Neural cell (in vitro differentiated cells): ENCODE measurements at regions not wholly inside any gene's neighbourhood (a gene's known extent, or its start where the extent isn't known, plus 50 kb on each side); places are given as distances from the start of the nearest gene placed in this dataset.

Experiments
- H2AFZ ChIP-seq: fragments of 200-600, 300-800 bp; sonication (generic), shearing (Covaris generic); 2 replicates; pipeline ENCODE4 v1.6.0; 2014; ENCODE audit warnings: low read depth, mild to moderate bottlenecking, antibody characterized with exemption, low read length, moderate library complexity
- H3F3A ChIP-seq: fragments of 200-600 bp; shearing (Covaris generic); 2 replicates; pipeline ENCODE4 v1.6.1; 2016; ENCODE audit warnings: mild to moderate bottlenecking, moderate library complexity, mixed read lengths, antibody characterized with exemption, low read length; ENCODE audit not compliant: insufficient read depth, poor library complexity, severe bottlenecking
- H3K27ac ChIP-seq: fragments of 200-600, 300-800 bp; sonication (generic), shearing (Covaris generic); 2 replicates; pipeline ENCODE4 v1.5.1; 2014; ENCODE audit warnings: mild to moderate bottlenecking, low read length, moderate library complexity
- H3K27me3 ChIP-seq: fragments of 300-800, 200-600 bp; sonication (generic), shearing (Covaris generic); 2 replicates; pipeline ENCODE4 v1.6.0; 2014; ENCODE audit warnings: mild to moderate bottlenecking, low read depth, low read length, moderate library complexity; ENCODE audit not compliant: insufficient read depth
- H3K36me3 ChIP-seq: fragments of 300-800, 200-600 bp; sonication (generic), shearing (Covaris generic); 2 replicates; pipeline ENCODE4 v1.5.1; 2014; ENCODE audit warnings: mild to moderate bottlenecking, antibody characterized with exemption, low read length, moderate library complexity; ENCODE audit not compliant: insufficient read depth
- H3K4me2 ChIP-seq: fragments of 300-800, 200-600 bp; sonication (generic), shearing (Covaris generic); 2 replicates; pipeline ENCODE4 v1.6.0; 2014; ENCODE audit warnings: mild to moderate bottlenecking, low read length
- H3K4me3 ChIP-seq: fragments of 300-800, 200-600 bp; sonication (generic), shearing (Covaris generic); 2 replicates; pipeline ENCODE4 v1.5.1; 2014; ENCODE audit warnings: mild to moderate bottlenecking, low read length, moderate library complexity
- H3K79me2 ChIP-seq: fragments of 200-600 bp; shearing (Covaris generic); replicated peaks from 2 replicates; pipeline ENCODE4 v1.6.0; 2014; ENCODE audit warnings: mild to moderate bottlenecking, low read length, moderate library complexity; ENCODE audit not compliant: insufficient read depth
- H3K9ac ChIP-seq: fragments of 300-800, 200-600 bp; sonication (generic), shearing (Covaris generic); 2 replicates; pipeline ENCODE4 v1.6.1; 2016; ENCODE audit warnings: mild to moderate bottlenecking, low read length, mixed read lengths
- H3K9me2 ChIP-seq: fragments of 200-600 bp; shearing (Covaris generic); 2 replicates; pipeline ENCODE4 v1.6.1; 2016; ENCODE audit warnings: mild to moderate bottlenecking, low read length, mixed read lengths; ENCODE audit not compliant: insufficient read depth
- H3K9me3 ChIP-seq: fragments of 200-600, 300-800 bp; sonication (generic), shearing (Covaris generic); 2 replicates; pipeline ENCODE4 v1.6.1; 2016; ENCODE audit warnings: mild to moderate bottlenecking, mixed run types, low read length, moderate library complexity, mixed read lengths
- H4K20me1 ChIP-seq: fragments of 200-600 bp; shearing (Covaris generic); 2 replicates; pipeline ENCODE4 v1.6.1; 2016; ENCODE audit warnings: mild to moderate bottlenecking, mixed run types; ENCODE audit not compliant: insufficient read depth
- EP300 ChIP-seq: fragments of 450-650 bp; conservative IDR thresholded peaks from 2 replicates; pipeline ENCODE4 v1.6.1; 2014; ENCODE audit warnings: antibody characterized with exemption, mild to moderate bottlenecking, moderate library complexity; ENCODE audit not compliant: poor library complexity, severe bottlenecking
- EZH2 ChIP-seq: fragments of 200-600, 300-800 bp; shearing (Covaris generic), sonication (generic); IDR thresholded peaks from 2 replicates; pipeline ENCODE4 v1.6.1; 2014; ENCODE audit warnings: antibody characterized with exemption, low read length, borderline replicate concordance, mild to moderate bottlenecking; ENCODE audit not compliant: insufficient read depth, poor library complexity, severe bottlenecking
- MXI1 ChIP-seq: fragments of 450-650 bp; conservative IDR thresholded peaks from 2 replicates; pipeline ENCODE4 v1.6.1; 2014; ENCODE audit warnings: antibody characterized with exemption, mild to moderate bottlenecking; ENCODE audit not compliant: poor library complexity, severe bottlenecking
- POLR2AphosphoS5 ChIP-seq: IDR thresholded peaks from 2 replicates; pipeline ENCODE4 v1.6.1; 2012
- RAD21 ChIP-seq: fragments of 450-650 bp; conservative IDR thresholded peaks from 2 replicates; pipeline ENCODE4 v1.6.1; 2014; ENCODE audit warnings: antibody characterized with exemption, mild to moderate bottlenecking, moderate library complexity
- SMC3 ChIP-seq: fragments of 450-650 bp; conservative IDR thresholded peaks from 2 replicates; pipeline ENCODE4 v1.6.1; 2014; ENCODE audit warnings: antibody characterized with exemption, mild to moderate bottlenecking, moderate library complexity; ENCODE audit not compliant: poor library complexity
- TAF1 ChIP-seq: IDR thresholded peaks from 2 replicates; pipeline ENCODE4 v1.6.1; 2012; ENCODE audit warnings: low read depth
- TF ChIP-seq, protein P1 (sequence below): fragments of 450-650 bp; IDR thresholded peaks from 2 replicates; pipeline ENCODE4 v1.5.1; 2014; ENCODE audit warnings: antibody characterized with exemption, mild to moderate bottlenecking, moderate library complexity; ENCODE audit not compliant: poor library complexity, severe bottlenecking
- TF ChIP-seq, protein P2 (sequence below): IDR thresholded peaks from 2 replicates; pipeline ENCODE4 v1.6.1; 2012; ENCODE audit warnings: borderline replicate concordance

DNA sequence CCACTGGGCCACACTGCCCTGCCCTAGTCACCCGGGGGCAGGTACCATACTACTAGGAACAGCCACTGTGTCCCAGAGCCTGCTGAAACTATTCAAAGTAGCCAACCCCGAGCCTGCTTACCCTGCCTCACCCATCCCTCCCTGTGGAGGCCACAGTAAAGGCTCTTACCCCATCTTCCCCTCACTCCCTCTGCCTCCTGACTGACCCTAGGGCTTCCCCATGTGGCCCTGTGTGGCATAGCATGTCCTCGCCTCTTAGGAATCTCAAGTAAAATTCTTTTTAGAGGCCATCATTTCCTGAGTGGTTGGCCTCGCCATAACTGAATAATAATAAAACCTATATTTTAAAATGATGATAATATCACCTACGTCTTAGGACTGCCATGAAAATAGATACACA lies 112.2 kb upstream of the SLC6A11 start:
- Histone ChIP-seq H3K27me3 (peaks cover 17% of the 10 kb centered on the region), H2AFZ (no peak overlapping the region), H3K9me2 (no peaks in the 10 kb centered on the region), H3F3A (no peaks in the 10 kb centered on the region), H3K9me3 (peaks cover 4% of the 10 kb centered on the region), H3K4me2 (no peak overlapping the region), H3K4me3 (no peak overlapping the region), H4K20me1 (no peaks in the 10 kb centered on the region), H3K36me3 (no peaks in the 10 kb centered on the region), H3K9ac (no peak overlapping the region), H3K27ac (no peak overlapping the region), H3K79me2 (no peaks in the 10 kb centered on the region)
- no peak for TF ChIP-seq POLR2AphosphoS5
- TF ChIP-seq, protein P1, sequence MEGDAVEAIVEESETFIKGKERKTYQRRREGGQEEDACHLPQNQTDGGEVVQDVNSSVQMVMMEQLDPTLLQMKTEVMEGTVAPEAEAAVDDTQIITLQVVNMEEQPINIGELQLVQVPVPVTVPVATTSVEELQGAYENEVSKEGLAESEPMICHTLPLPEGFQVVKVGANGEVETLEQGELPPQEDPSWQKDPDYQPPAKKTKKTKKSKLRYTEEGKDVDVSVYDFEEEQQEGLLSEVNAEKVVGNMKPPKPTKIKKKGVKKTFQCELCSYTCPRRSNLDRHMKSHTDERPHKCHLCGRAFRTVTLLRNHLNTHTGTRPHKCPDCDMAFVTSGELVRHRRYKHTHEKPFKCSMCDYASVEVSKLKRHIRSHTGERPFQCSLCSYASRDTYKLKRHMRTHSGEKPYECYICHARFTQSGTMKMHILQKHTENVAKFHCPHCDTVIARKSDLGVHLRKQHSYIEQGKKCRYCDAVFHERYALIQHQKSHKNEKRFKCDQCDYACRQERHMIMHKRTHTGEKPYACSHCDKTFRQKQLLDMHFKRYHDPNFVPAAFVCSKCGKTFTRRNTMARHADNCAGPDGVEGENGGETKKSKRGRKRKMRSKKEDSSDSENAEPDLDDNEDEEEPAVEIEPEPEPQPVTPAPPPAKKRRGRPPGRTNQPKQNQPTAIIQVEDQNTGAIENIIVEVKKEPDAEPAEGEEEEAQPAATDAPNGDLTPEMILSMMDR: peak; percentile 51
- peak; percentile 59 for TF ChIP-seq RAD21
- TF ChIP-seq EZH2: no peak
- TF ChIP-seq, protein P2, sequence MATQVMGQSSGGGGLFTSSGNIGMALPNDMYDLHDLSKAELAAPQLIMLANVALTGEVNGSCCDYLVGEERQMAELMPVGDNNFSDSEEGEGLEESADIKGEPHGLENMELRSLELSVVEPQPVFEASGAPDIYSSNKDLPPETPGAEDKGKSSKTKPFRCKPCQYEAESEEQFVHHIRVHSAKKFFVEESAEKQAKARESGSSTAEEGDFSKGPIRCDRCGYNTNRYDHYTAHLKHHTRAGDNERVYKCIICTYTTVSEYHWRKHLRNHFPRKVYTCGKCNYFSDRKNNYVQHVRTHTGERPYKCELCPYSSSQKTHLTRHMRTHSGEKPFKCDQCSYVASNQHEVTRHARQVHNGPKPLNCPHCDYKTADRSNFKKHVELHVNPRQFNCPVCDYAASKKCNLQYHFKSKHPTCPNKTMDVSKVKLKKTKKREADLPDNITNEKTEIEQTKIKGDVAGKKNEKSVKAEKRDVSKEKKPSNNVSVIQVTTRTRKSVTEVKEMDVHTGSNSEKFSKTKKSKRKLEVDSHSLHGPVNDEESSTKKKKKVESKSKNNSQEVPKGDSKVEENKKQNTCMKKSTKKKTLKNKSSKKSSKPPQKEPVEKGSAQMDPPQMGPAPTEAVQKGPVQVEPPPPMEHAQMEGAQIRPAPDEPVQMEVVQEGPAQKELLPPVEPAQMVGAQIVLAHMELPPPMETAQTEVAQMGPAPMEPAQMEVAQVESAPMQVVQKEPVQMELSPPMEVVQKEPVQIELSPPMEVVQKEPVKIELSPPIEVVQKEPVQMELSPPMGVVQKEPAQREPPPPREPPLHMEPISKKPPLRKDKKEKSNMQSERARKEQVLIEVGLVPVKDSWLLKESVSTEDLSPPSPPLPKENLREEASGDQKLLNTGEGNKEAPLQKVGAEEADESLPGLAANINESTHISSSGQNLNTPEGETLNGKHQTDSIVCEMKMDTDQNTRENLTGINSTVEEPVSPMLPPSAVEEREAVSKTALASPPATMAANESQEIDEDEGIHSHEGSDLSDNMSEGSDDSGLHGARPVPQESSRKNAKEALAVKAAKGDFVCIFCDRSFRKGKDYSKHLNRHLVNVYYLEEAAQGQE: no peak
- no peak for TF ChIP-seq MXI1
- TF ChIP-seq SMC3: peak; percentile 58
- TF ChIP-seq TAF1: no peak
- no peak for TF ChIP-seq EP300

DNA sequence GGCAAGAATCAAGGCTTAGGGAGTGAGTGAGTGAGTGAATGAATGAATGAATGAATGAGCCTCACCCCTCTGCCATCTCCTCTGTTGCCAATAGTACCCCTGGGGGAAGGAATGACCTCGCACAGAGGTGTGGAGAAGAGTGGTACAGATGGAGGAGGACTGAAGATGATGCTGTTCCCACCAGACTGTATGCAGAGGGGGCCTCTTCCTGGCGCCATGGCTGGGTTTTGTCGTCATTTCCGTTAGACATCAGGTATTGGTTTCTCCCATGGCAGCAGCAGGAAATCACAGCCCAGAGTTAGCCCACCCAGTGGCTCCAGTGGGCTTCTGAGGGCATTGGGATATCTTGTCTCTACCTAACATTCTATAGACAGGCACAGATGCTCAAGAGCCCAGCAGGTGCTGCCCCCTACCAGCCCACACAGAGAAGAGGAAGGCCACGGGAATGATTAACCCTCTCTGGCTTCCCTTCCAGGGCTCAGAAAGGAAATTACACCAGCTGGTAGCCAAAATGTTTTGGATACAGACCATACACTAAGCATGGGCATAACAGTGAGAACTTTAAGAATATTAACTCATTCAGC lies 109.8 kb upstream of the SLC6A11 start:
- peaks cover 17% of the 10 kb centered on the region for H3K27me3 ChIP-seq
- no peaks in the 10 kb centered on the region for H3K79me2 ChIP-seq
- no peak overlapping the region for H3K27ac ChIP-seq
- TF ChIP-seq RAD21 (peak; percentile 67), EZH2 (no peak), SMC3 (peak; percentile 62)
- TF ChIP-seq, protein P1: peak; percentile 63
- TF ChIP-seq, protein P2: no peak
- H3F3A ChIP-seq: no peaks in the 10 kb centered on the region
- peak overlapping the region; percentile 85 for H3K4me3 ChIP-seq
- H3K9me2 ChIP-seq: no peaks in the 10 kb centered on the region
- H3K4me2 ChIP-seq: no peak overlapping the region
- H3K9me3 ChIP-seq: no peaks in the 10 kb centered on the region
- no peak overlapping the region for H3K9ac ChIP-seq
- H4K20me1 ChIP-seq: no peaks in the 10 kb centered on the region
- H2AFZ ChIP-seq: no peak overlapping the region
- no peaks in the 10 kb centered on the region for H3K36me3 ChIP-seq
